Parathyroid adenoma (tissue), 2 donors: ENCODE measurements at regions not wholly inside any gene's neighbourhood (a gene's known extent, or its start where the extent isn't known, plus 50 kb on each side); places are given as distances from the start of the nearest gene placed in this dataset.

Experiments used
- H2AFZ ChIP-seq: fragments of 300-600 bp; sonication (generic); one replicate; pipeline ENCODE4 v1.7.0; 2017; ENCODE audit warnings: antibody characterized with exemption, mild to moderate bottlenecking
- H3K27ac ChIP-seq: fragments of 300-600 bp; sonication (generic); one replicate; pipeline ENCODE4 v1.7.0; 2017
- H3K27me3 ChIP-seq: fragments of 300-600 bp; sonication (generic); one replicate; pipeline ENCODE4 v1.7.0; 2017; ENCODE audit warnings: low read length; ENCODE audit not compliant: control insufficient read depth, insufficient read depth
- H3K36me3 ChIP-seq: fragments of 300-600 bp; sonication (generic); one replicate; pipeline ENCODE4 v1.7.0; 2017; ENCODE audit warnings: low read length; ENCODE audit not compliant: control insufficient read depth, insufficient read depth
- H3K4me1 ChIP-seq: fragments of 300-600 bp; sonication (generic); one replicate; pipeline ENCODE4 v1.7.0; 2017; ENCODE audit warnings: control low read depth
- H3K4me2 ChIP-seq: fragments of 300-600 bp; sonication (generic); one replicate; pipeline ENCODE4 v1.7.0; 2017; ENCODE audit warnings: low read length
- H3K4me3 ChIP-seq: fragments of 300-600 bp; sonication (generic); one replicate; pipeline ENCODE4 v1.7.0; 2017; ENCODE audit warnings: low read depth, low read length
- H3K79me2 ChIP-seq: fragments of 300-600 bp; sonication (generic); one replicate; pipeline ENCODE4 v1.7.0; 2017; ENCODE audit warnings: control low read depth
- H3K9ac ChIP-seq: fragments of 300-600 bp; sonication (generic); one replicate; pipeline ENCODE4 v1.7.0; 2017; ENCODE audit warnings: mild to moderate bottlenecking
- H3K9me3 ChIP-seq: fragments of 300-600 bp; sonication (generic); one replicate; pipeline ENCODE4 v1.7.0; 2017; ENCODE audit warnings: low read length; ENCODE audit not compliant: control insufficient read depth
- CTCF ChIP-seq: fragments of 300-600 bp; sonication (generic); IDR thresholded peaks from one replicate; pipeline ENCODE4 v1.7.0; 2017; ENCODE audit warnings: antibody characterized with exemption, mild to moderate bottlenecking
- donor health status: primary hyperparathyroidism.

- Histone ChIP-seq H3K4me1 (no peaks in the 10 kb centered on the region), H2AFZ (no peak overlapping the region), H3K9me3 (no peaks in the 10 kb centered on the region), H3K4me3 (no peak overlapping the region), H3K79me2 (no peaks in the 10 kb centered on the region), H3K27me3 (no peaks in the 10 kb centered on the region), H3K4me2 (no peak overlapping the region), H3K9ac (no peak overlapping the region), H3K27ac (no peak overlapping the region), H3K36me3 (no peaks in the 10 kb centered on the region)
- no peak for TF ChIP-seq CTCF
Observed at GRCh38 chr15:48061605-48062004, 59.2 kb upstream of the SLC24A5 start.

GRCh38 chr15:48062148-48062872, 58.5 kb upstream of the SLC24A5 start:
- H3K9me3 ChIP-seq = no peaks in the 10 kb centered on the region
- H3K27ac ChIP-seq = no peak overlapping the region
- H3K27me3 ChIP-seq = no peaks in the 10 kb centered on the region
- H3K4me1 ChIP-seq = no peaks in the 10 kb centered on the region
- H3K4me3 ChIP-seq = no peak overlapping the region
- no peaks in the 10 kb centered on the region for H3K79me2 ChIP-seq
- H3K9ac ChIP-seq = no peak overlapping the region
- no peak overlapping the region for H2AFZ ChIP-seq
- H3K36me3 ChIP-seq = no peaks in the 10 kb centered on the region
- H3K4me2 ChIP-seq = no peak overlapping the region
- no peak for TF ChIP-seq CTCF

- no peaks in the 10 kb centered on the region for H3K9me3 ChIP-seq
- H3K4me2 ChIP-seq = no peak overlapping the region
- H3K4me1 ChIP-seq = no peaks in the 10 kb centered on the region
- no peak for TF ChIP-seq CTCF
- H3K27ac ChIP-seq = no peak overlapping the region
- H3K36me3 ChIP-seq = no peaks in the 10 kb centered on the region
- H3K4me3 ChIP-seq = no peak overlapping the region
- H3K9ac ChIP-seq = no peak overlapping the region
- H3K79me2 ChIP-seq = no peaks in the 10 kb centered on the region
- H2AFZ ChIP-seq = no peak overlapping the region
- no peaks in the 10 kb centered on the region for H3K27me3 ChIP-seq
Observed at GRCh38 chr15:48063411-48063985, 57.3 kb upstream of the SLC24A5 start.

- no peak overlapping the region for H3K9ac ChIP-seq
- H3K27me3 ChIP-seq = no peaks in the 10 kb centered on the region
- no peak for TF ChIP-seq CTCF
- H3K79me2 ChIP-seq = no peaks in the 10 kb centered on the region
- no peaks in the 10 kb centered on the region for H3K4me1 ChIP-seq
- H3K36me3 ChIP-seq = no peaks in the 10 kb centered on the region
- H2AFZ ChIP-seq = no peak overlapping the region
- H3K27ac ChIP-seq = no peak overlapping the region
- no peak overlapping the region for H3K4me2 ChIP-seq
- H3K4me3 ChIP-seq = no peak overlapping the region
- H3K9me3 ChIP-seq = no peaks in the 10 kb centered on the region
Observed at GRCh38 chr15:48064421-48064820, 56.4 kb upstream of the SLC24A5 start.

GRCh38 chr15:48066456-48066855, 54.3 kb upstream of the SLC24A5 start:
- no peaks in the 10 kb centered on the region for H3K4me1 ChIP-seq
- no peaks in the 10 kb centered on the region for H3K27me3 ChIP-seq
- no peak overlapping the region for H3K4me3 ChIP-seq
- H3K27ac ChIP-seq = no peak overlapping the region
- H3K9ac ChIP-seq = no peak overlapping the region
- TF ChIP-seq CTCF = no peak
- H3K4me2 ChIP-seq = no peak overlapping the region
- no peak overlapping the region for H2AFZ ChIP-seq
- H3K9me3 ChIP-seq = no peaks in the 10 kb centered on the region
- H3K79me2 ChIP-seq = no peaks in the 10 kb centered on the region
- no peaks in the 10 kb centered on the region for H3K36me3 ChIP-seq
